ENCODE measurements at regions not wholly inside any gene's neighbourhood (a gene's known extent, or its start where the extent isn't known, plus 50 kb on each side); places are given as distances from the start of the nearest gene placed in this dataset.
"Not testable (repeated sequence)": the region's sequence is repeated elsewhere in the genome, so short reads cannot be mapped to it uniquely, and the experiment has no call there.

- ChIA-PET POLR2A (interaction anchor here (0.7 kb wide), 1 partner anchor 580 kb away, joined by 3 read pairs; no protein-coding TSS in a partner anchor), RAD21 (ENCODE audit: low non-redundant PET in 1 of 2, low total read pairs in 2 of 2, uncharacterized antibody in 2 of 2, unreplicated experiment in 2 of 2) (interaction anchor here (0.6 to 1.2 kb wide), 7 partner anchors 137 to 1598 kb away, joined by 3 to 6 read pairs (median 3); no protein-coding TSS in a partner anchor), CTCF (interaction anchor here (0.6 to 2.0 kb wide), 25 partner anchors 8 to 1827 kb away, joined by 3 to 31 read pairs (median 5); partner anchors contain the start of gene FOXP2)
- BruUV-seq (replicated peaks) = no TSS peak
- Histone ChIP-seq H3K4me1 (ENCODE audit: control insufficient read depth in 1 of 2, insufficient read depth in 2 of 2, low read length in 2 of 2) (peaks cover 4 to 23% of the 10 kb centered on the region in 2 experiments; a peak in 3 of 4 replicates), H3K79me2 (ENCODE audit: insufficient read depth, low read length) (no peaks in the 10 kb centered on the region), H3K27me3 (ENCODE audit: insufficient read depth, low read length) (no peaks in the 10 kb centered on the region), H3K9me2 (ENCODE audit: insufficient read depth) (no peaks in the 10 kb centered on the region), H3K27ac (ENCODE audit: low read depth, low read length) (no peak overlapping the region), H3K36me3 (ENCODE audit: control insufficient read depth in 1 of 2, insufficient read depth in 2 of 2, low read length in 2 of 2) (no peaks in the 10 kb centered on the region), H3K9me3 (ENCODE audit: control insufficient read depth in 1 of 2, insufficient read depth in 1 of 2, low read depth in 1 of 2, low read length in 2 of 2) (no peaks in the 10 kb centered on the region), H3K4me3 (replicated peaks in 1 of 2; ENCODE audit: low read depth in 1 of 2, low read length in 2 of 2) (no peak overlapping the region), H3K9ac (ENCODE audit: low read length) (no peak overlapping the region), H2AFZ (ENCODE audit: low read depth, low read length, poor library complexity, severe bottlenecking) (peak overlapping the region; percentile 89), H3K4me2 (ENCODE audit: low read length) (peak overlapping the region; percentile 55; the same call in 1 of the 2 replicates), H4K20me1 (ENCODE audit: insufficient read depth) (no peaks in the 10 kb centered on the region)
- peak; percentile 56 for DNase-seq (ENCODE audit: low read depth, low spot score)
- no peak for ATAC-seq
- TF ChIP-seq RAD21 (IDR thresholded peaks at IDR 0.05; ENCODE audit: low read depth) = peak; percentile 91
- TF ChIP-seq, protein P1, sequence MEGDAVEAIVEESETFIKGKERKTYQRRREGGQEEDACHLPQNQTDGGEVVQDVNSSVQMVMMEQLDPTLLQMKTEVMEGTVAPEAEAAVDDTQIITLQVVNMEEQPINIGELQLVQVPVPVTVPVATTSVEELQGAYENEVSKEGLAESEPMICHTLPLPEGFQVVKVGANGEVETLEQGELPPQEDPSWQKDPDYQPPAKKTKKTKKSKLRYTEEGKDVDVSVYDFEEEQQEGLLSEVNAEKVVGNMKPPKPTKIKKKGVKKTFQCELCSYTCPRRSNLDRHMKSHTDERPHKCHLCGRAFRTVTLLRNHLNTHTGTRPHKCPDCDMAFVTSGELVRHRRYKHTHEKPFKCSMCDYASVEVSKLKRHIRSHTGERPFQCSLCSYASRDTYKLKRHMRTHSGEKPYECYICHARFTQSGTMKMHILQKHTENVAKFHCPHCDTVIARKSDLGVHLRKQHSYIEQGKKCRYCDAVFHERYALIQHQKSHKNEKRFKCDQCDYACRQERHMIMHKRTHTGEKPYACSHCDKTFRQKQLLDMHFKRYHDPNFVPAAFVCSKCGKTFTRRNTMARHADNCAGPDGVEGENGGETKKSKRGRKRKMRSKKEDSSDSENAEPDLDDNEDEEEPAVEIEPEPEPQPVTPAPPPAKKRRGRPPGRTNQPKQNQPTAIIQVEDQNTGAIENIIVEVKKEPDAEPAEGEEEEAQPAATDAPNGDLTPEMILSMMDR (IDR thresholded peaks at IDR 0.05 in 2 of 3, conservative IDR thresholded peaks at IDR 0.05 in 1 of 3; ENCODE audit: borderline replicate concordance in 1 of 3, insufficient read depth in 1 of 3, low read depth in 2 of 3, low read length in 2 of 3) = peak; percentile 37 to 77 (median 62); a peak in 5 of 6 replicates
- peak; percentile 66 for TF ChIP-seq CEBPB (IDR thresholded peaks at IDR 0.05; ENCODE audit: low read depth)
- TF ChIP-seq YY1 (IDR thresholded peaks at IDR 0.05; ENCODE audit: extremely low read depth, insufficient replicate concordance, low read depth, low read length) = no peak
- intact Hi-C loops (cut with micrococcal nuclease) = loop anchor here (1.0 to 10.0 kb wide), 8 partner anchors 135 to 1828 kb away; no protein-coding TSS in a partner anchor
These were observed 163.0 kb upstream of the PPP1R3A start for GRCh38 chr7:114081606-114082425.

GRCh38 chr7:114077158-114077524 lies 158.3 kb upstream of the PPP1R3A start:
- H3K27ac ChIP-seq (ENCODE audit: low read depth, low read length); DNase-seq (ENCODE audit: low read depth, low spot score); CTCF ChIA-PET; H3K79me2 ChIP-seq (ENCODE audit: insufficient read depth, low read length); ATAC-seq; H3K4me2 ChIP-seq (ENCODE audit: low read length); H3K4me3 ChIP-seq (replicated peaks in 1 of 2; ENCODE audit: low read depth in 1 of 2, low read length in 2 of 2); POLR2A ChIA-PET; H3K9me3 ChIP-seq (ENCODE audit: control insufficient read depth in 1 of 2, insufficient read depth in 1 of 2, low read depth in 1 of 2, low read length in 2 of 2); H4K20me1 ChIP-seq (ENCODE audit: insufficient read depth); H3K27me3 ChIP-seq (ENCODE audit: insufficient read depth, low read length); RAD21 ChIA-PET (ENCODE audit: low non-redundant PET in 1 of 2, low total read pairs in 2 of 2, uncharacterized antibody in 2 of 2, unreplicated experiment in 2 of 2); BruUV-seq (replicated peaks); H3K4me1 ChIP-seq (ENCODE audit: control insufficient read depth in 1 of 2, insufficient read depth in 2 of 2, low read length in 2 of 2); H3K9me2 ChIP-seq (ENCODE audit: insufficient read depth); H2AFZ ChIP-seq (ENCODE audit: low read depth, low read length, poor library complexity, severe bottlenecking); intact Hi-C loops (cut with micrococcal nuclease); H3K9ac ChIP-seq (ENCODE audit: low read length); H3K36me3 ChIP-seq (ENCODE audit: control insufficient read depth in 1 of 2, insufficient read depth in 2 of 2, low read length in 2 of 2): not testable (repeated sequence)

- H3K27me3 ChIP-seq (ENCODE audit: insufficient read depth, low read length); DNase-seq (ENCODE audit: low read depth, low spot score); H4K20me1 ChIP-seq (ENCODE audit: insufficient read depth); POLR2A ChIA-PET; H3K4me1 ChIP-seq (ENCODE audit: control insufficient read depth in 1 of 2, insufficient read depth in 2 of 2, low read length in 2 of 2); H3K36me3 ChIP-seq (ENCODE audit: control insufficient read depth in 1 of 2, insufficient read depth in 2 of 2, low read length in 2 of 2); H3K9me2 ChIP-seq (ENCODE audit: insufficient read depth); BruUV-seq (replicated peaks); H2AFZ ChIP-seq (ENCODE audit: low read depth, low read length, poor library complexity, severe bottlenecking); RAD21 ChIA-PET (ENCODE audit: low non-redundant PET in 1 of 2, low total read pairs in 2 of 2, uncharacterized antibody in 2 of 2, unreplicated experiment in 2 of 2); H3K9ac ChIP-seq (ENCODE audit: low read length); ATAC-seq; H3K4me3 ChIP-seq (replicated peaks in 1 of 2; ENCODE audit: low read depth in 1 of 2, low read length in 2 of 2); H3K4me2 ChIP-seq (ENCODE audit: low read length); H3K9me3 ChIP-seq (ENCODE audit: control insufficient read depth in 1 of 2, insufficient read depth in 1 of 2, low read depth in 1 of 2, low read length in 2 of 2); CTCF ChIA-PET; intact Hi-C loops (cut with micrococcal nuclease); H3K27ac ChIP-seq (ENCODE audit: low read depth, low read length); H3K79me2 ChIP-seq (ENCODE audit: insufficient read depth, low read length): not testable (repeated sequence)
These were observed 157.8 kb upstream of the PPP1R3A start for GRCh38 chr7:114076392-114077157.

All from HCT116 (cell line).